SK-N-SH treated with all-trans-retinoic acid at 6 μM for 48 hours (cell line): ENCODE measurements at regions not wholly inside any gene's neighbourhood (a gene's known extent, or its start where the extent isn't known, plus 50 kb on each side); places are given as distances from the start of the nearest gene placed in this dataset.

Experiments
- ATAC-seq: fragments of 200-7000 bp; cut with Tn5 transposase; 3 replicates; pipeline ENCODE4 v1.9.1; 2020; ENCODE audit warnings: mild to moderate bottlenecking, moderate library complexity
- ARNTL ChIP-seq: fragments of 450-650 bp; formaldehyde crosslinking; IDR thresholded peaks from 2 replicates; pipeline ENCODE4 v1.5.0; 2020; ENCODE audit warnings: low read depth, mild to moderate bottlenecking, moderate library complexity, borderline replicate concordance
- BACH2 ChIP-seq: fragments of 250-450 bp; sonication (Bioruptor Pico); IDR thresholded peaks from 2 replicates; pipeline ENCODE4 v1.9.0; 2021; ENCODE audit warnings: mild to moderate bottlenecking, borderline replicate concordance
- CREB5 ChIP-seq: fragments of 250-450 bp; sonication (Bioruptor Pico); IDR thresholded peaks from 2 replicates; pipeline ENCODE4 v1.5.1; 2020; ENCODE audit warnings: low read depth, mild to moderate bottlenecking, moderate library complexity
- CSDC2 ChIP-seq: fragments of 250-450 bp; sonication (Bioruptor Pico); IDR thresholded peaks from 2 replicates; pipeline ENCODE4 v1.5.0; 2020; ENCODE audit warnings: mild to moderate bottlenecking, moderate library complexity
- CSRNP3 ChIP-seq: fragments of 250-450 bp; sonication (Bioruptor Pico); IDR thresholded peaks from 2 replicates; pipeline ENCODE4 v1.5.1; 2021; ENCODE audit warnings: mild to moderate bottlenecking, moderate library complexity
- GLIS3 ChIP-seq: fragments of 250-450 bp; sonication (Bioruptor Pico); IDR thresholded peaks from 2 replicates; pipeline ENCODE4 v1.5.0; 2020; ENCODE audit warnings: mild to moderate bottlenecking, moderate library complexity
- ISL1 ChIP-seq: fragments of 250-450 bp; sonication (Bioruptor Pico); IDR thresholded peaks from 2 replicates; pipeline ENCODE4 v2.1.2; 2022; ENCODE audit warnings: mild to moderate bottlenecking, moderate library complexity
- OSR1 ChIP-seq: fragments of 250-450 bp; sonication (Bioruptor Pico); IDR thresholded peaks from 2 replicates; pipeline ENCODE4 v1.8.0; 2022; ENCODE audit warnings: moderate library complexity, mild to moderate bottlenecking, inconsistent platforms
- PATZ1 ChIP-seq: fragments of 250-450 bp; sonication (Bioruptor Pico); IDR thresholded peaks from 2 replicates; pipeline ENCODE4 v1.8.0; 2020; ENCODE audit warnings: mild to moderate bottlenecking, moderate library complexity, borderline replicate concordance
- POU6F1 ChIP-seq: fragments of 250-450 bp; sonication (Bioruptor Pico); IDR thresholded peaks from 2 replicates; pipeline ENCODE4 v1.8.0; 2021; ENCODE audit warnings: low read depth, mild to moderate bottlenecking, moderate library complexity, borderline replicate concordance
- RARB ChIP-seq: fragments of 250-450 bp; sonication (Bioruptor Pico); IDR thresholded peaks from 2 replicates; pipeline ENCODE4 v1.8.0; 2021; ENCODE audit warnings: mild to moderate bottlenecking, moderate library complexity
- TCF4 ChIP-seq: fragments of 250-450 bp; sonication (Bioruptor Pico); IDR thresholded peaks from 2 replicates; pipeline ENCODE4 v1.8.0; 2021; ENCODE audit warnings: mild to moderate bottlenecking, moderate library complexity, borderline replicate concordance
- TSHZ2 ChIP-seq: fragments of 250-450 bp; sonication (Bioruptor Pico); IDR thresholded peaks from 2 replicates; pipeline ENCODE4 v1.5.0; 2020; ENCODE audit warnings: mild to moderate bottlenecking, moderate library complexity
- ZC3H10 ChIP-seq: fragments of 250-450 bp; sonication (Bioruptor Pico); IDR thresholded peaks from 2 replicates; pipeline ENCODE4 v1.5.1; 2021; ENCODE audit warnings: mild to moderate bottlenecking, moderate library complexity
- ZFP3 ChIP-seq: fragments of 250-450 bp; sonication (Bioruptor Pico); IDR thresholded peaks from 2 replicates; pipeline ENCODE4 v1.5.0; 2020; ENCODE audit warnings: mild to moderate bottlenecking, moderate library complexity
- ZFP30 ChIP-seq: fragments of 450-650 bp; formaldehyde crosslinking; IDR thresholded peaks from 2 replicates; pipeline ENCODE4 v1.5.0; 2022; ENCODE audit warnings: mild to moderate bottlenecking, moderate library complexity
- ZNF565 ChIP-seq: fragments of 450-650 bp; formaldehyde crosslinking; conservative IDR thresholded peaks from 2 replicates; pipeline ENCODE4 v1.5.0; 2020; ENCODE audit warnings: low read depth, mild to moderate bottlenecking, moderate library complexity
- ZNF70 ChIP-seq: fragments of 450-650 bp; formaldehyde crosslinking; IDR thresholded peaks from 2 replicates; pipeline ENCODE4 v1.5.0; 2020; ENCODE audit warnings: mild to moderate bottlenecking, moderate library complexity
- ZNF8 ChIP-seq: fragments of 450-650 bp; formaldehyde crosslinking; IDR thresholded peaks from 2 replicates; pipeline ENCODE4 v1.5.0; 2020; ENCODE audit warnings: mild to moderate bottlenecking, moderate library complexity

GRCh38 chr9:28056006-28056405 is 482.7 kb upstream of the C9orf72 start:
- TF ChIP-seq ZFP30 (no peak), PATZ1 (no peak)
- ATAC-seq: no peak

GRCh38 chr9:28056466-28056865 is 483.2 kb upstream of the C9orf72 start:
- no peak for ATAC-seq
- TF ChIP-seq OSR1 (CRISPR knock-in tag): no peak
- no peak for TF ChIP-seq ZFP30
- no peak for TF ChIP-seq PATZ1
- TF ChIP-seq ARNTL (CRISPR knock-in tag): no peak
- TF ChIP-seq ISL1: no peak
- TF ChIP-seq ZFP3 (CRISPR knock-in tag): no peak
- TF ChIP-seq ZNF8 (CRISPR knock-in tag): no peak
- TF ChIP-seq TSHZ2 (CRISPR knock-in tag): no peak
- no peak for TF ChIP-seq GLIS3 (CRISPR knock-in tag)
- TF ChIP-seq BACH2: no peak
- no peak for TF ChIP-seq CREB5 (CRISPR knock-in tag)
- TF ChIP-seq, all 23 proteins: peak for 0

GRCh38 chr9:28059192-28059591 is 485.9 kb upstream of the C9orf72 start:
- no peak for ATAC-seq
- TF ChIP-seq RARB (no peak), PATZ1 (no peak), POU6F1 (CRISPR knock-in tag) (no peak), BACH2 (no peak), CSRNP3 (no peak), ZC3H10 (CRISPR knock-in tag) (no peak), OSR1 (CRISPR knock-in tag) (no peak), ZNF565 (CRISPR knock-in tag) (no peak), TCF4 (CRISPR knock-in tag) (no peak), CSDC2 (CRISPR knock-in tag) (no peak), ZNF8 (CRISPR knock-in tag) (no peak), ZNF70 (CRISPR knock-in tag) (no peak), ARNTL (CRISPR knock-in tag) (no peak)
- TF ChIP-seq, all 23 proteins: peak for 0
